Naive thymus-derived CD8-positive, alpha-beta T cell (primary cell): ENCODE measurements at regions not wholly inside any gene's neighbourhood (a gene's known extent, or its start where the extent isn't known, plus 50 kb on each side); places are given as distances from the start of the nearest gene placed in this dataset.
A peak's percentile ranks its signal among the peaks of the same experiment; 100 is the strongest.
"Not testable (repeated sequence)": the region's sequence is repeated elsewhere in the genome, so short reads cannot be mapped to it uniquely, and the experiment has no call there.

Source experiments
- ATAC-seq, 2 donors: fragments of 150-1000 bp; cut with Tn5 transposase in 1 of 2; sonication (Bioruptor Pico), chemical (Tn5 transposase) in 1 of 2; 1 replicate in 1 of 2; 2 replicates in 1 of 2; pipeline ENCODE4 v1.10.0; 2021; ENCODE audit warnings: mild to moderate bottlenecking in 2 of 2, moderate library complexity in 2 of 2
- POLR2A ChIA-PET: fragments of 350-600 bp; sonication (Branson Sonifier 250); formaldehyde crosslinking; loops from one replicate; lab custom pipeline; 2021; ENCODE audit warnings: antibody characterized with exemption; lab: Charles Lee
- DNase-seq, 10 donors: peaks; one replicate each; pipeline versions ENCODE4 v3.0.0 to v3.0.0-alpha.2; 2020 to 2022
- H3K27ac Mint-ChIP-seq, 10 donors: one replicate each; pipeline ENCODE4 v1.8.0; 2020 to 2022; ENCODE audit warnings: mild to moderate bottlenecking in 10 of 10, mixed read lengths in 10 of 10, moderate library complexity in 4 of 10, inconsistent platforms in 1 of 10
- H3K27me3 Mint-ChIP-seq, 5 donors: one replicate each; pipeline ENCODE4 v1.8.0; 2021 to 2022; ENCODE audit warnings: mixed read lengths in 5 of 5
- H3K36me3 Mint-ChIP-seq, 3 donors: one replicate each; pipeline ENCODE4 v1.8.0; 2020 to 2022; ENCODE audit warnings: mixed read lengths in 3 of 3, mild to moderate bottlenecking in 2 of 3, inconsistent platforms in 1 of 3
- H3K4me1 Mint-ChIP-seq, 4 donors: one replicate each; pipeline ENCODE4 v1.8.0; 2021 to 2022; ENCODE audit warnings: mixed read lengths in 4 of 4
- H3K4me3 Mint-ChIP-seq, 10 donors: one replicate each; pipeline ENCODE4 v1.8.0; 2020 to 2022; ENCODE audit warnings: mild to moderate bottlenecking in 10 of 10, mixed read lengths in 10 of 10, moderate library complexity in 6 of 10, inconsistent platforms in 1 of 10
- H3K9me3 Mint-ChIP-seq, 9 donors: one replicate each; pipeline ENCODE4 v1.8.0; 2020 to 2022; ENCODE audit warnings: mixed read lengths in 9 of 9, mild to moderate bottlenecking in 3 of 9, inconsistent platforms in 1 of 9, moderate library complexity in 1 of 9

DNA sequence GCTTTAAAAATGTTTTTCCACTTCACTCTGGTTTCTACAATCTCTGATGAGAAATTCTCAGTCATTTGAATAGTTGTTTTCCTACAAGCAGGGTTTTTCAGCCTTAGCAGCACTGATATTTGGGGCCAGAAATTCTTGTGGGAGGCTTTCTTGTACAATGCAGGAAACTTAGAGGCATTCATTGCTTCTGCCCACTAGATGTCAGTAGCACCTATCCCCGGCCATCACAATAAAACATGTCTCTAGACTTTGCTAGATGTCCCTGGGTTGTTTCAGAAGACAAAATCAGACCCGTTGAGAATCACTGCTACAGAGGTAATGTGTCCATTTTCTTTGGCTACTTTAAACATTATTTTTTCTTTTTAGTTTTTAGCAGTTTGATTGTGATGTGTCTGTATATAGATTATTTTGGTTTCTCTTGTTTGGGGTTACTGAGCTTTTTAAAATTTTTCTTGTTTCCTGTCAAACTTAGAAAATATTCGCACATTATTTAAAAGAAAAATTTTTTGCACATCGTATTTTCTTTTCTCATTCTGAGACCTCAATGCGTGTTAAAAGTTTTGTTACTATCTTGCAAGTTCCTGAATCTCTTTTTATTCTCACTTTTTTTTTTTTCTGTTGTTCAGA, 60.8 kb upstream of the CCDC179 start:
- POLR2A ChIA-PET, result no interaction called here
- Mint-ChIP-seq H3K36me3 (peaks cover 0 to 12% (median 4%) of the 10 kb centered on the region in 3 donors), H3K4me3 (no peak overlapping the region), H3K9me3 (no peaks in the 10 kb centered on the region), H3K27ac (peak overlapping the region in 2 of 10 donors; percentile 56 to 84), H3K27me3 (no peaks in the 10 kb centered on the region), H3K4me1 (peaks cover 5 to 9% (median 8%) of the 10 kb centered on the region in 4 donors)
- DNase-seq (peak in 2 of 10 donors; percentile 1 to 11), ATAC-seq (peak in 1 of 2 donors; percentile 56)

- Mint-ChIP-seq H3K27me3 (no peaks in the 10 kb centered on the region), H3K36me3 (peaks cover 0 to 12% (median 4%) of the 10 kb centered on the region in 3 donors), H3K4me1 (peaks cover 5 to 9% (median 8%) of the 10 kb centered on the region in 4 donors), H3K9me3 (no peaks in the 10 kb centered on the region), H3K27ac (no peak overlapping the region), H3K4me3 (no peak overlapping the region)
- DNase-seq (no peak), ATAC-seq (no peak)
- POLR2A ChIA-PET, result no interaction called here
These were observed 62.4 kb upstream of the CCDC179 start for GRCh38 chr11:22922672-22923071.

- DNase-seq (no peak), ATAC-seq (no peak)
- POLR2A ChIA-PET, result no interaction called here
- H3K4me3 Mint-ChIP-seq, result no peak overlapping the region
- H3K4me1 Mint-ChIP-seq, result peaks cover 5 to 9% (median 8%) of the 10 kb centered on the region in 4 donors
- H3K36me3 Mint-ChIP-seq, result peaks cover 0 to 12% (median 4%) of the 10 kb centered on the region in 3 donors
- no peaks in the 10 kb centered on the region for H3K27me3 Mint-ChIP-seq
- no peaks in the 10 kb centered on the region for H3K9me3 Mint-ChIP-seq
- no peak overlapping the region for H3K27ac Mint-ChIP-seq
These were observed 63.3 kb upstream of the CCDC179 start for GRCh38 chr11:22923561-22923960.

DNA sequence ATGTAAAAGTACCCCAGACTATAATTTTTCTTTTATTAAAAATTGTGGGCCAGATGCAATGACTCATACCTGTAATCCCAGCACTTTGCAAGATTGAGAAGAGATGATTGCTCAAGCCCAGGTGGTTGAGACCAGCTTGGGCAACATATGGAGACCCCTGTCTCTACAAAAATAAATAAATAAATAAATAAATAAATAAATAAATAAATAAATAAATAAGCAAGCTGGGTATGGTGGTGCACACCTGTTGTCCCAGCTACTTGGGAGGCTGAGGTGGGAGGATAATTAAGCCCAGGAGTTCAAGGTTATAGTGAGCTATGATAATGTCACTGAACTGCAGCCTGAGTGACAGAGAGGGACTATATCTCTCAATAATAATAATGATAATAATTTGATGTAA, 66.1 kb upstream of the CCDC179 start:
- Mint-ChIP-seq H3K4me1 (peaks cover 0 to 2% (median 0%) of the 10 kb centered on the region in 4 donors), H3K4me3 (no peak overlapping the region), H3K27ac (no peak overlapping the region), H3K36me3 (peaks cover 0 to 12% (median 4%) of the 10 kb centered on the region in 3 donors), H3K9me3 (no peaks in the 10 kb centered on the region), H3K27me3 (no peaks in the 10 kb centered on the region)
- ATAC-seq (no peak), DNase-seq (no peak)
- POLR2A ChIA-PET, result no interaction called here

DNA sequence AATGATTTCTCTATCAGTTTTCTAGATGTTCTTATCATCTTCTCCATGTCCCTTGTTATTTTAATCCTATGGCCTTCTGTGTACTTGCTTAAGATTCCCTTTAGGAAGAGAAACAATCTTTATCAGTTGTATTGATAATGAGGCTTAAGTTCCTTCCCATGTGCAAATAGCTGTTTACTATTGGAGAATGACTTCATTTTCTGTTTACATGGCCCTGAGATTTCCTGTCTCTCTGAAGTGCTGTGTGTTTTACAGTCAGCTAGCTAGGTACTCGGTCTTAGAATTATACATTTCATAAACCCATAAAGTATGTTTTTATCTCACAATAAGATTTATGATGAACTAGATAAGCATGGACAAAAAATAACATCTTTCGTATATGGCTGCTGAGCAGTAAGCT, 67.5 kb upstream of the CCDC179 start:
- Mint-ChIP-seq H3K9me3 (no peaks in the 10 kb centered on the region), H3K4me3 (no peak overlapping the region), H3K4me1 (peaks cover 0 to 2% (median under 1%) of the 10 kb centered on the region in 4 donors), H3K27ac (no peak overlapping the region), H3K27me3 (no peaks in the 10 kb centered on the region), H3K36me3 (peaks cover 0 to 7% (median 4%) of the 10 kb centered on the region in 3 donors)
- POLR2A ChIA-PET, result no interaction called here
- ATAC-seq (no peak), DNase-seq (no peak)

DNA sequence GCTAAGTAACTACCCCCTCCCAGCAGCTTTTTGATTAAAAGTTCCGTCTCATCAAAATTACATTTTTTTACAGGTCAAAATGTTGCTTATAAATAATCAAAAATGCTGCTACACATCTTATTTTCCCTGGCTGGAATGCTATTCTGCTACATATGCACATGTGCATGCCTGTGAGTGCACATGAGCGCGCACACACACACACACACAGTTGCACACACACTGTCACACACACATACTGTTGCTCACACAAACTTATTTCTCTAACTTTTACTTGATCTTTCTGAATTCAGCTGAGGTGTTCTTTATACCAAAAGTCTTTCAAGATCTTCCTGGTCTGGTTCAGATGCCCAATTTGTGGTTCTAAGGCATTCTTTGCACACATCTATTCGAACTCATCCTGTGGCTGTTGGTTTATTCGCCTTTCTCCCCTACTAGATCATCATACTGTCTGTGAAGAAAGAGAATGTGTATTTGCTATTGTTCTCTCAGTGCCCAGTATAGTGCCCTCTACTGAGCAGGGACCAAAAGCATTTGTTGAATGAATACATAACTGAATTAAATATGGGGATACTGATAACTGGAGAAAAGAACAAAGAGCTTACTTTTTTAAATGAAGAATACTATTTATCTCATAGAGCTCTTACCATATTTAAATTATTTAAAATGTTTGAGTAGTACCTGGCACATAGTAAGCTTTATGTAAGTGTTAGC, 68.1 kb upstream of the CCDC179 start:
- Mint-ChIP-seq H3K27ac (no peak overlapping the region), H3K4me3 (no peak overlapping the region), H3K27me3 (no peaks in the 10 kb centered on the region), H3K9me3 (no peaks in the 10 kb centered on the region), H3K4me1 (peaks cover 0 to 2% (median under 1%) of the 10 kb centered on the region in 4 donors), H3K36me3 (peaks cover 0 to 4% (median 4%) of the 10 kb centered on the region in 3 donors)
- ATAC-seq (no peak), DNase-seq (no peak)
- POLR2A ChIA-PET, result no interaction called here

DNA sequence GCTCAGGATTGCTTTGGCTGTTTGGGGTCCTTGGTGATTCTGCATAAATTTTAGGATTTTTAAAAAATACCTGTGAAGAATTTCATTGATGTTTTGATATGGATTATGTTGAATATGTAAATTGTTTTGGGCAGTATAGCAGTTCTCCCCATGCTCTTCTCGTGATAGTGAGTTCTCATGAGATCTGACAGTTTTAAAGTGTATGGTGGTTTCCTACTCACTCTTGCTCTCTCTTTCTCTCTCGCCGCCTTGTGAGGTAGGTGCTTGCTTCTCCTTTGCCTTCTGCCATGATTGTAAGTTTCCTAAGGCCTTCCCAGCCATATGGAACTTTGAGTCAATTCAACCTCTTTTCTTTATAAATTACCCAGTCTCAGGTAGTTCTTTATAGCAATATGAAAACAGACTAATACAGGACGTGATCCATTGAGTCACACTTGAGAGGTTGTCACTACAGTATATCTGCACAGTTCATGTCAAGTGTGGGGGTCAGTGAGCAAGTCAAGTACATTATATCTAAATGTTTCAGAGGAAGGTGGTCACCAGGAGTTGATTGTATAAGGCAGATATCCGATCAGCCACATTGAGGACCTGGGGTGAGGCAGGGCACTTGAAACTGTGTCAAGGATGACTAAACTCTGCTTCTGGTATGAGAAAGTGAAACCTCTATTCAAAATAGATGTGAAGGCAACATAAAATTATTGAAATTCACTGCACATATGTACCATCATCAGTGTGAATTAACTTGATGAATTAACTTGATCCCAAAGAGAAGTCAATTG, 70.7 kb upstream of the CCDC179 start:
- DNase-seq (no peak), ATAC-seq (no peak)
- Mint-ChIP-seq H3K4me1 (peaks cover 0 to 2% (median under 1%) of the 10 kb centered on the region in 4 donors), H3K9me3 (peaks cover 0 to 1% (median 0%) of the 10 kb centered on the region in 9 donors), H3K36me3 (peaks cover 0 to 4% (median 0%) of the 10 kb centered on the region in 3 donors), H3K27ac (no peak overlapping the region), H3K4me3 (no peak overlapping the region), H3K27me3 (no peaks in the 10 kb centered on the region)
- POLR2A ChIA-PET, result no interaction called here

GRCh38 chr11:22938691-22939090, 78.4 kb upstream of the CCDC179 start:
- ATAC-seq, result no peak
- H3K9me3 Mint-ChIP-seq, result peaks cover 0 to 12% (median 9%) of the 10 kb centered on the region in 9 donors
- no peaks in the 10 kb centered on the region for H3K27me3 Mint-ChIP-seq
- peaks cover 4 to 10% (median 8%) of the 10 kb centered on the region in 3 donors for H3K36me3 Mint-ChIP-seq
- no peak overlapping the region for H3K27ac Mint-ChIP-seq
- DNase-seq, result no peak
- H3K4me3 Mint-ChIP-seq, result no peak overlapping the region
- POLR2A ChIA-PET, result no interaction called here
- no peaks in the 10 kb centered on the region for H3K4me1 Mint-ChIP-seq

DNA sequence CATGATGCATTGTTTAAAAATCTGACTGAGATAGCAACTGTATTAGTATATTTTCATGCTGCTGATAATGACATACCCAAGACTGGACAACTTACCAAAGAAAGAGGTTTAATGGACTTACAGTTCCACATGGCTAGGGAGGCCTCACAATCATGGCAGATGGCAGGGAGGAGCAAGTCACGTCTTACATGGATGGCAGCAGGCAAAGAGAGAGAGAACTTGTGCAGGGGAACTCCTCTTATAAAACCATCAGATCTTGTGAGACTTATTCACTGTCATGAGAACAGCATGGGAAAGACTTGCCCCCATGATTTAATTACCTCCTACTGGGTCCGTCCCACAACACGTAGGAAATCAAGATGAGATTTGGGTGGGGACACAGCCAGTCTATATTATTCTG, 81.3 kb upstream of the CCDC179 start:
- H3K27me3 Mint-ChIP-seq, DNase-seq, H3K4me1 Mint-ChIP-seq, POLR2A ChIA-PET, ATAC-seq, H3K4me3 Mint-ChIP-seq: not testable (repeated sequence)
- Mint-ChIP-seq H3K27ac (peak overlapping the region in 1 of 10 donors; percentile 11), H3K9me3 (peaks cover 0 to 12% (median 10%) of the 10 kb centered on the region in 9 donors), H3K36me3 (peaks cover 6 to 13% (median 8%) of the 10 kb centered on the region in 3 donors)

- no peaks in the 10 kb centered on the region for H3K4me1 Mint-ChIP-seq
- POLR2A ChIA-PET, result no interaction called here
- H3K9me3 Mint-ChIP-seq, result peaks cover 0 to 28% (median 8%) of the 10 kb centered on the region in 9 donors
- no peaks in the 10 kb centered on the region for H3K27me3 Mint-ChIP-seq
- ATAC-seq (no peak), DNase-seq (no peak)
- peaks cover 0 to 10% (median 0%) of the 10 kb centered on the region in 3 donors for H3K36me3 Mint-ChIP-seq
- no peak overlapping the region for H3K4me3 Mint-ChIP-seq
- no peak overlapping the region for H3K27ac Mint-ChIP-seq
These were observed 97.5 kb upstream of the CCDC179 start for GRCh38 chr11:22957786-22958185.

DNA sequence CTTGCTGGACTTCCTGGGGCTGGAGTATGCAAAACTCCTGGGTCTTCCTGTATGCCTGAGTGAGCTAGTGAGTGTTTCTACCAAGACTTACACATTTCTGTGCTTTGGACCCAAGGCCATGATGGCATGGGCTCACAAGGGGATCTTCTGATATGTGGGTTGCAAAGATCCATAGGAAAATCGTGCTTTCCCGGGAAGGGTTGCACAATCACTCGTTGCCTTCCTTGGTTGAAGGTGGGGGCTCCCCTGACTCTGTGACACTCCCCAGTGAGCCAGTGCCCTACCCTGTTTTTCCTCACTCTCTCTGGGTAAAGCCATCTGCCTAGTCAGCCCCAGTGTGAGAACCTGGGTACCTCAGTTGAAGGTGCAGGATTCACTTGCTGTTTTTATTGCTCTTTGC, 114.0 kb upstream of the CCDC179 start:
- Mint-ChIP-seq H3K27me3 (no peaks in the 10 kb centered on the region), H3K27ac (no peak overlapping the region), H3K9me3 (peaks cover 5 to 46% (median 19%) of the 10 kb centered on the region in 9 donors), H3K4me1 (peaks cover 0 to 6% (median 2%) of the 10 kb centered on the region in 4 donors), H3K36me3 (peaks cover 7 to 30% (median 20%) of the 10 kb centered on the region in 3 donors), H3K4me3 (no peak overlapping the region)
- POLR2A ChIA-PET, result no interaction called here
- no peak for ATAC-seq
- DNase-seq, result no peak

DNA sequence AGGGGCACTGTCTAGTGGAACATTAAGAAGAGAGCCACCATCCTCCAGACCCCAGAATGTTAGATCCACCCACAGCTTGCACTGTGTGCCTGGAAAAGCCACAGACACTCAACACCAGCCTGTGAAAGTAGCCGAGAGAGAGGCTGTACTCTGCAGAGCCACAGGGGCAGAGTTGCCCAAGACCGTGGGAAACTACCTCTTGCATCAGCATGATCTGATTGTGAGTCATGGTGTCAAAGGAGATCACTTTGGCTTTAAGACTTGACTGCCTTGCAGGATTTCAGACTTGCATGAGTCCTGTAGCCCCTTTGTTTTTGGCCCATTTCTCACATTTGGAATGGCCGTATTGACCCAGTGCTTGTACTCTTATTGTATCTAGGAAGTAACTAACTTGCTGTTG, 115.9 kb upstream of the CCDC179 start:
- H3K36me3 Mint-ChIP-seq, result peaks cover 10 to 28% (median 17%) of the 10 kb centered on the region in 3 donors
- no peak overlapping the region for H3K27ac Mint-ChIP-seq
- POLR2A ChIA-PET, result no interaction called here
- peaks cover 3 to 33% (median 13%) of the 10 kb centered on the region in 9 donors for H3K9me3 Mint-ChIP-seq
- no peak overlapping the region for H3K4me3 Mint-ChIP-seq
- no peaks in the 10 kb centered on the region for H3K27me3 Mint-ChIP-seq
- peaks cover 0 to 5% (median 2%) of the 10 kb centered on the region in 4 donors for H3K4me1 Mint-ChIP-seq
- ATAC-seq, result no peak
- DNase-seq, result no peak

DNA sequence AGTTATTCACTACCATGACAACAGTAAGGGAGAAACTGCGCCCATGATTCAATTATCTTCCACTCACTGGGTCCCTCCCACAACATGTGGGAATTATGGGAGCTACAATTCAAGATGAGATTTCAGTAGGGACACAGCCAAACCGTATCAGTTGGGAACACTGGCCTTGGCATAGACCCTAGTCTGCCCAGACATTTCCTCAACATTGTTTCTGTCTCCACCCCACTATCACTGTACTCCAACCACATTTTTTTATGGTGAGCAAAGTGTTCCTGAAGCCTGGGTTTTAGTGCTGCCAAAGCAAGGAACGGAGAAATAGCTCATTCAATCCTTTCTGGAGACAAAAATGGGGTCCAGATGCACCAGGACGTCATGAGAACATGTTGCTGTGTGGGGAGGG, 122.6 kb upstream of the CCDC179 start:
- Mint-ChIP-seq H3K4me1 (no peaks in the 10 kb centered on the region), H3K4me3 (no peak overlapping the region), H3K27me3 (no peaks in the 10 kb centered on the region), H3K9me3 (peaks cover 3 to 27% (median 19%) of the 10 kb centered on the region in 9 donors), H3K27ac (no peak overlapping the region), H3K36me3 (peaks cover 8 to 31% (median 23%) of the 10 kb centered on the region in 3 donors)
- DNase-seq (no peak), ATAC-seq (no peak)
- POLR2A ChIA-PET, result no interaction called here
